COLO668 (cell line): ENCODE measurements at regions not wholly inside any gene's neighbourhood (a gene's known extent, or its start where the extent isn't known, plus 50 kb on each side); places are given as distances from the start of the nearest gene placed in this dataset.
"Not testable (repeated sequence)": the region's sequence is repeated elsewhere in the genome, so short reads cannot be mapped to it uniquely, and the experiment has no call there.

Experiments
- DNase-seq: peaks from one replicate; lab custom pipeline; 2025; ENCODE audit not compliant: unreplicated experiment; lab: John Stamatoyannopoulos, UW

GRCh38 chr5:138649316-138649720 lies 74.1 kb upstream of the HSPA9 start:
- no peak for DNase-seq

- no peak for DNase-seq
Measured at GRCh38 chr5:138648841-138649240, 73.6 kb upstream of the HSPA9 start.

DNA sequence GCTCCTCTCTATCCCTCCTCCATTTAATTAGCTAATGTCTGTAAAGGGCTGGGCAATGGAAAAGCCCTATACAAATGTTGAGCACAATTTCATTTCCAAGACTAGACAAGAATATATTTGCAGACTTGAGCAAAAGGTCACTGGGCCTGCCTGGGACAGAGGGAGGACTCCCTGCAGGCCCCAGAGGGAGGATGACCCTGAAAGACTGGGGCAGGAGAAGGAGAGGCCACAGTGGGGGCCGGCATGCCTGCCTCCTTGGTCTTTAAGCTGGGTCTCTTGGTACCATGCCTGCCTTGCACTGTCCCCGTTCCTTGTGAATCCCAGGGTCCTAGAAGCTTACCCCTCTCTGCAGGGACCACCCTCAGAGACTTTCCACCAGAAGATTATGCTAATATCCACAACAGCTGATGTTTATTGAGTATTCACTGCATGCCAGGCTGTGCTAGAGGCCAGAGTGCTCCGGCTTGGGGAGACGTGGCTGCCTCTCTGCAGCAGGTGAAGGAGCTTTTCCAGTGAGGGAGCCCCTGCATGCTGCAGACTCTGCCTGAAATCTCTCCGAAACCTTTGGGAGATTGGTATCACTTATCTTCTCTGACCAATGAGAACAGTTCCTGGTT lies 72.7 kb upstream of the HSPA9 start:
- no peak for DNase-seq

- DNase-seq, result no peak
Measured at GRCh38 chr5:138647261-138647788, 72.1 kb upstream of the HSPA9 start.

- DNase-seq, result no peak
Measured at GRCh38 chr5:138646671-138647070, 71.5 kb upstream of the HSPA9 start.

DNA sequence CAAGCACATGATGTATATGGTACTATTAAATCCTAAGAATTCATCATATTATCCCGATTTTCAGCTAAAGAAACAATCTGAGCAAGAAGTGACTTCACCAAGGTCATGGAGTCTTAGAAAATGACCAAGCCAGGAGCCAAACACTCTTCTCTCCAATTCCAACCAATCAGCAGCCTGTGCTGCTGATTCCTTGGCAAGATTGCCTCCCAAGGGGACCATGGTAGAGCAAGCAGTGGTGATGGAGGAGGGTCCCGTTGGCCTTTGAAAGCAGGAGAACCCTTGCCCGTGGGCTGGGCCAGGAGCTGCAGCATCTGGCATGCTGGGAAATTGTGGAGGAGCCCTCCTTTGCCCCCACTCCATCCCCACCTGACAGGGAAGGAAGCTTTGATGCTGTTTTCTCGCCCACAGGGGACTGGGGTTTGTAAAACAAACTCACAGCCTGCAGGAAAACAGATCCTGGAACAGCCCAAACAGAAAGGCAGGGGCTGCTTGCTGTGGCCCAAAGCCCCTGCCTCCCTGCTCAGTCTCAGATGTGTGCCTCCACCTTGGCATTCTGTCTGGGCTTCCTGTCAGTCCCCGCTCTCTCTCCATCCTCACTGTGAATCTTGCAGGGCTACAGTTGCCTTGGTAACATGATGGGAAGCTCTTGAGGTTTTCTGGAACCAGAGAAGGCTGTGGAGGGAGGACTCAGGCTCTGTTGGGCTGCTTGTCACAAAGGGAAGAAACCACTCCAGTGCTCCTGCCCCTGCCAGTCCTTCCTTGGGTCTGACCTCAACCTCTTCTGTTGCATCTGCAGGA lies 70.8 kb upstream of the HSPA9 start:
- no peak for DNase-seq

GRCh38 chr5:138643040-138643791 lies 68.0 kb upstream of the HSPA9 start:
- DNase-seq, result no peak

DNA sequence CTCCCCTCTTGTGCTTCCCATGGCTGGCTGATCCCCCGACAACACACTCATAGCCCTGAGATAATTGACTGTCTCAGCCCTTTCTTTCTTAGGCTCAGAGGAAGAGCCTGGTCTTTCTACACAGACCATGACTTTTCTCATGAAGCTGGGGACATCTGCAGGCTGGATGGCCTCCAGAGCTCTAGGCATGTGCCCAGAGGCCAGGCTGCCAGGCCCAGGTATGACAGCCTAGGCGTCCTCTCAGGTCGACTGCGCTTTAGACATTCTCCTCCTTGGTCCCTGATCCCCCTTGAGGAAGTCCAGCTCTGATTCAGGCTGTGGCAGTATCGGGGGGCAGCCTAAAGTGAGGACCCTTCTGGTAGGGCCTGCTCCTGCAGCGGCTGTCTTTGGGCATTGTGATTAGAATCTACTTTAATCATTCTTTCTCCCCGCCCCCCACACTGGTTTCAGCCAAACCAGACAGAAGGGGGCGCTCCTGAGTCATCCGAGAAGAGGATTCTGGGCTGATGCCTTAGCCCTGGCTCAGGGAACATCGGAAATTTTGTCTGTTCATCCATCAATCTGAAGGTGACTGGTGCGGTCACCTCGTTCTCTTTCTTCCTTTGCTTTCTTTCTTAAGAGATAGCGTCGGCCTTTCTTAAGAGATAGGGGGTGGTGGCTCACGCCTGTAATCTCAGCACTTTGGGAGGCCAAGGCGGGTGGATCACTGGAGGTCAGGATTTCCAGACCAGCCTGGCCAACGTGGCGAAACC lies 66.5 kb upstream of the HSPA9 start:
- peak; percentile 66 for DNase-seq

DNA sequence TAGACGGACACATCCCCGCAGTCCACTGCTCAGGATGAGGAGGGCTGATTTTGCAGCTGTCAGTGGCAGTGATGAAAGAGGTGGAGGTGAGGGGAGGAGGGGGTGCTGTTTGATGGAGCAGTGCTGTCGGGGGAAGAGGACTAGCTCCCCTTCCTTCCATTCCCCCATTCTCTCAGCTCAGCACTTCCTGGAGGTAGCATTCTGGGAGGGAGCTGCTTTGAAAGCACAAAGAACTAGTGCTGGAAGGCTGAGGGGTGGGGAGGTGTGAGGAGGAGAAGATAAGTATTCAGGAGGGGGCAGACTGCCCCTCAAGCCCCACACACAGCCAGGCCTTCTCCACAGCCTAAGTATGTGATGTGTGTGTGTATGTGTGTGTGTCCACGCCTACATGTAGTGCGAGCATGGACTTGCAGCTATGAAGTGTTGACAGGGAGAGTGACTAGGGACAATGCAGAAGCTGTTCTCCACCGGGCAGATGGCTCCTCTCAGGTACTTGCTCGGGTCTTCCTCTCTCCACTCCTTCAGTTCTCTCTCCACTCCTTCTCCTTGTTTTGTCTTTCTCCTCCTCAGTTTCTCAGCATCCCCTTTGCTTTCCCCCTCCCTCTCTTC lies 65.5 kb upstream of the HSPA9 start:
- no peak for DNase-seq

DNA sequence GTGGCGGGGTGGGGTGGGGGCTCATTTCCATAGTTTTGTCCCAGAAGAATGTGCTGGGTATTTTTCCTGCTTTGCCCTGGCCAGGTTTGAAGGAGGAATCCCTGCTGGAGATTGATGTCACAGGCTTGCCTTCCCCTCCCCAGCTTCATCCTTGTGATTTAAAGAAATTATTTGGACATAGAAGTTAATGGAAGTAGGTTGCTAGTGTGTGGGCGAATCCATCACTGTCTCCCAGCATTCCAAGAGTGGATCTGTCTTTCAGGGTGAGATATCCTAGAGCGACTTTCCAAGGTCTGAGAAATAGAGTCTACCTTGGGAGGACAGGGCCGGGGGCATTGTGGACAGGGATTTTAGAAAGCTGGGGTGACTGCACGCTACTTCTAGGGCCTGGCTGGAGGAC lies 64.9 kb upstream of the HSPA9 start:
- DNase-seq, result no peak

DNA sequence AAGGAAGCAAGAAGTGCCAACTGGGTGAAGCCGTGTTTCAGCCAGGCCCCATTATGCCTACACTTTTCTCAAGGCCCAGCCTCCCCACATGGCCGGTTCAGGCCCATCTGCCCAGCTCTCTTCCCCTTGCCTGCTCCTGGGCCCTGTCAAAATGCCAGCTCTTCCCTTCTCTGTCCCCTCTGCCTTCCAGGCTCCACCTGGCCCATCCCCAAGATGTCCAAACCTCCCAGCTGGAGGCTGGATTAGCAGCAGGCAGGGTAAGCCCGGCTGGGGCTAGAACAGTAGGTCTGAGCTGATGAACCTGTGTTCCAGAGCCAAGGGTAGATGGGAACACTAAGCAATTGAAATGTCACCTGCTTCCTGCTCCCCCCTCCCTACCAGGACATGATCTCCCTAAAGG lies 64.1 kb upstream of the HSPA9 start:
- DNase-seq, result no peak

DNA sequence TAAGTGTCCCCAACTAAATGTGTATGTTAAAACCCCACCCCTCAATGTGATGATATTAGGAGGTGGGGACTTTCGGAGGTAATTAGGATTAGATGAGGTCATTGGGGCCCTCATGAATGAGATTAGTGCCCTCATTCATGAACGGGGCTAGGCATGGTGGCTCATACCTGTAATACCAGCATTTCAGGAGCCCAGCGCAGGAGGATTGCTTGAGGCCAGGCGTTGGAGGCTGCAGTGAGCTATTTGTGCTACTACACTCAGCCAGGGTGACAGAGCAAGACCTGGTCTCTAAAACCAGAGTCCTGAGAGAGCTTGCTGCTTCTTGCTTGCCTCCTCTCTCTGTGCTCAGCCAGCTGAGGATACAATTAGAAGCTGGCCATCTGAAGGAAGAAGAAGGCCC lies 62.1 kb upstream of the HSPA9 start:
- no peak for DNase-seq

GRCh38 chr5:138636398-138636944 lies 61.3 kb upstream of the HSPA9 start:
- no peak for DNase-seq

DNA sequence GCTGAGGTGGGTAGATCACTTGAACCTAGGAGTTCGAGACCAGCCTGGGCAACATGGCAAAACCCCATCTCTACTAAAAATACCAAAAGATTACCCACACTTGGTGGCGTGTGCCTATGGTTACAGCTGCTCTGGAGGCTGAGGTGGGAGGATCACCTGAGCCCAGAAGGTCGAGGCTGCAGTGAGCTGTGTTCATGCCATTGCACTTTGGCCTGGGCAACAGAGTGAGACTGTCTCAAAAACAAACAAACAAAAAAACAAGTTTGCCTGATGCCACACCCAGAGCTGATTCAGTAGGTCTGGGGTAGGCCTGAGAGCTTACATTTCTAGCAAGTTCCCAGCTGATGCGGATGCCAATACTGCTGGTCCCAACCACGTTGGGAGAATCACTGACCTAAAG lies 60.5 kb upstream of the HSPA9 start:
- no peak for DNase-seq

DNA sequence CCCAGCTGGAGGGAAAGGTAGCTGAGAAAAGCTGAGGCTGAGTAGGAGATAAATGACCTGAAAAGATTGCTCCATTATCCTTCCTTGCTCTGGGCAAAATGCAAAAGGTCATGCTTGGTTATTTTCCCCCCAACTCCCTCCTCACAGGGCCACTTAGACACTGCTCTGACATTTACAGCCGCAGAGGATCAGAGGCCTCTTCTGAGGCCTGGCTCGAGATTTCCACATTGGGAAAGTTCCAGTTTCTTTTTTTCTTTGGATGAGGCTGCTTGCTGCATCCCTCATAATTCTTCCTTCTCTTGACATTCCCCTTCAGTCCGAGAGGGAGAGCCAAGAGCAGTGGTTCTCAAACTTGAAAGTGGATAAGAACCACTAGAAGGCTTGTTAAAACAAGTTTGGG lies 60.1 kb upstream of the HSPA9 start:
- DNase-seq, result no peak

- DNase-seq, result not testable (repeated sequence)
Measured at GRCh38 chr5:138634804-138635203, 59.6 kb upstream of the HSPA9 start.

DNA sequence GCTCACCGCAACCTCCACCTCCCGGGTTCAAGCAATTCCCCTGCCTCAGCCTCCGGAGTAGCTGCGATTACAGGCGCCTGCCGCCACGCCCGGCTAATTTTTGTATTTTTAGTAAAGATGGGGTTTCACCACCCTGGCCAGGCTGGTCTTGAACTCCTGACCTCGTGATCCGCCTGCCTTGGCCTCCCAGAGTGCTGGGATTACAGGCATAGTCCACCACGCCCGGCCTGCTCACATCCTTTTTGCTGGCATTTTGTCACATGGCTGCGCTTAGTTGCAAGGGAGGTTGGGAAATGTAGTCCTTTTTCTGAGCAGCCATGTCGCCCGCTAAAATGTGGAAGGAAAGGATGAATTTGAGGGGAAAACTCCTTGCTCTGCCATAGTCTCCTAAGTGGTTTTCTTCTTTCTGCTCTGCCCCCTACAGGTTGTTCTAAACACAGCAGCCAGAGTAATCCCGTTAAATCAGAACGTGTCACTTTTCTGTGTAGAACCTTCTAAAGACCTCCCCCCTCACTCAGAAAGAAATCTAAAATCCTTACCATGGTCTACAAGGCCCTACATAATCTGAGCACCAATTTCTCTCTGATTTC lies 57.8 kb upstream of the HSPA9 start:
- no peak for DNase-seq

- no peak for DNase-seq
Measured at GRCh38 chr5:138631096-138631928, 56.1 kb upstream of the HSPA9 start.

DNA sequence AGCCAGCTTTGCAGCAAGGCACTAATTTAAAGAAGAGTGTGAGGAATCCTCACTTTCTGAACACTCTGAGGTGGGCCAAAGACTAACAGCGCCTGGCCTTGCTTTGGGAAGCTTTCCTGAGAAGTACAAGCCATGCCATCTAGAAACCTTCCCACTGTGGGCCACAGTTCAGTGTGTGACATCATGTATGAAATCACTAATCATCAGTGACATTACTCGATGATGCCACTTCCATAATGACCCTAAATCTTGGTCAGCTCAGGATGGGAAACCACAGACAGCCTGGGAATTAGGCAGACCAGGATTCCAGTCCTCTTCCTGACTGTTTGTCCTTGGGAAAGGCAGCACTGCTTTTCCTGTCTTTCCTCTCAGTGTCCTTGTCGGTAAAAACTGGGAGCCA lies 54.2 kb upstream of the HSPA9 start:
- DNase-seq, result no peak
